ENCODE measurements at regions not wholly inside any gene's neighbourhood (a gene's known extent, or its start where the extent isn't known, plus 50 kb on each side); places are given as distances from the start of the nearest gene placed in this dataset.

- no peak for TF ChIP-seq CTCF (conservative IDR thresholded peaks at IDR 0.05 in 1 of 2, IDR thresholded peaks at IDR 0.05 in 1 of 2; ENCODE audit: low read depth in 1 of 2, low read length in 2 of 2)
- TF ChIP-seq EZH2 (IDR thresholded peaks at IDR 0.05; ENCODE audit: low read length, missing control alignments) = no peak
Observed at GRCh38 chr1:182192966-182193365, 131.5 kb upstream of the ZNF648 start.
